ENCODE measurements at regions not wholly inside any gene's neighbourhood (a gene's known extent, or its start where the extent isn't known, plus 50 kb on each side); places are given as distances from the start of the nearest gene placed in this dataset.
"Not testable (repeated sequence)": the region's sequence is repeated elsewhere in the genome, so short reads cannot be mapped to it uniquely, and the experiment has no call there.

DNA sequence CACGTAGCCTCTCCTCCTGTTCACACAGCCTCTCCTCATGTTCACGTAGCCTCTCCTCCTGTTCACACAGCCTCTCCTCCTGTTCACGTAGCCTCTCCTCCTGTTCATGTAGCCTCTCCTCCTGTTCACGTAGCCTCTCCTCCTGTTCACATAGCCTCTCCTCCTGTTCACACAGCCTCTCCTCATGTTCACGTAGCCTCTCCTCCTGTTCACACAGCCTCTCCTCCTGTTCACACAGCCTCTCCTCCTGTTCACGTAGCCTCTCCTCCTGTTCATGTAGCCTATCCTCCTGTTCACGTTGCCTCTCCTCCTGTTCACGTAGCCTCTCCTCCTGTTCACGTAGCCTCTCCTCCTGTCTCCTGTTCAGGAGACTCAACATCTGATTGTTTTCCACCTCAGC is 88.5 kb upstream of the ZSCAN2 start:
- not testable (repeated sequence) for DNase-seq (ENCODE audit: low read depth); H3K36me3 ChIP-seq (ENCODE audit: control insufficient read depth, insufficient read depth, low read length); H3K4me3 ChIP-seq (ENCODE audit: low read depth, low read length); FAIRE-seq; H3K27me3 ChIP-seq (ENCODE audit: control insufficient read depth, insufficient read depth, low read length)

DNA sequence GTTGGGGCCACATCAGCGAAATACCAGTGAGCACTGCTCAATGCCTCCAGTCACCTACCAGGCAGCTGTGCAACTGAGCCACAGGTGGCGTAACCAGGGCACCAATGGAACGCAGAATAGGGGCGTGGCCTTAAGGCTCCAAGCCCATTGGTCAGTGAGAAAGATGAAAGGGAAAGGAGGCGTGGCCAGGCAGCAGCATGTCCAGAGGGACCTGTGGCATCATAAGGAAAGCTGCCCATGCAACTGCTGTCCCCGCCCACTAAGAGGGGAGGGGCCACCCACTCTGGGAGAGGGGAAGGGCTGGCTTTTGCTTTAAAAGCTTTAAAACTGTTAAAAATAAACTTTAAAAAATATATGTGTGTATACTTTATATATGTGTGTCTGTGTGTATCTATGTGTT is 84.0 kb upstream of the ZSCAN2 start:
- not testable (repeated sequence) for FAIRE-seq; H3K36me3 ChIP-seq (ENCODE audit: control insufficient read depth, insufficient read depth, low read length); DNase-seq (ENCODE audit: low read depth)

GRCh38 chr15:84525491-84526344 is 75.1 kb upstream of the ZSCAN2 start:
- FAIRE-seq; DNase-seq (ENCODE audit: low read depth); H3K4me3 ChIP-seq (ENCODE audit: low read depth, low read length); H3K36me3 ChIP-seq (ENCODE audit: control insufficient read depth, insufficient read depth, low read length); H3K27me3 ChIP-seq (ENCODE audit: control insufficient read depth, insufficient read depth, low read length): not testable (repeated sequence)

More for the DNA sequence above, 84.0 kb upstream of the ZSCAN2 start:
- not testable (repeated sequence) for H3K27me3 ChIP-seq (ENCODE audit: control insufficient read depth, insufficient read depth, low read length); H3K4me3 ChIP-seq (ENCODE audit: low read depth, low read length)

GRCh38 chr15:84530751-84531150 is 70.1 kb upstream of the ZSCAN2 start:
- FAIRE-seq; H3K4me3 ChIP-seq (ENCODE audit: low read depth, low read length); H3K36me3 ChIP-seq (ENCODE audit: control insufficient read depth, insufficient read depth, low read length); DNase-seq (ENCODE audit: low read depth); H3K27me3 ChIP-seq (ENCODE audit: control insufficient read depth, insufficient read depth, low read length): not testable (repeated sequence)

GRCh38 chr15:84531223-84531622 is 69.6 kb upstream of the ZSCAN2 start:
- H3K27me3 ChIP-seq (ENCODE audit: control insufficient read depth, insufficient read depth, low read length); FAIRE-seq; DNase-seq (ENCODE audit: low read depth); H3K4me3 ChIP-seq (ENCODE audit: low read depth, low read length); H3K36me3 ChIP-seq (ENCODE audit: control insufficient read depth, insufficient read depth, low read length): not testable (repeated sequence)

- not testable (repeated sequence) for DNase-seq (ENCODE audit: low read depth); FAIRE-seq; H3K36me3 ChIP-seq (ENCODE audit: control insufficient read depth, insufficient read depth, low read length); H3K27me3 ChIP-seq (ENCODE audit: control insufficient read depth, insufficient read depth, low read length); H3K4me3 ChIP-seq (ENCODE audit: low read depth, low read length)
Observed at GRCh38 chr15:84531709-84532367, 69.0 kb upstream of the ZSCAN2 start.

- H3K27me3 ChIP-seq (ENCODE audit: control insufficient read depth, insufficient read depth, low read length); DNase-seq (ENCODE audit: low read depth); H3K4me3 ChIP-seq (ENCODE audit: low read depth, low read length); H3K36me3 ChIP-seq (ENCODE audit: control insufficient read depth, insufficient read depth, low read length); FAIRE-seq: not testable (repeated sequence)
Observed at GRCh38 chr15:84533705-84534104, 67.1 kb upstream of the ZSCAN2 start.

GRCh38 chr15:84534561-84535235 is 66.1 kb upstream of the ZSCAN2 start:
- not testable (repeated sequence) for H3K27me3 ChIP-seq (ENCODE audit: control insufficient read depth, insufficient read depth, low read length); H3K36me3 ChIP-seq (ENCODE audit: control insufficient read depth, insufficient read depth, low read length); DNase-seq (ENCODE audit: low read depth); FAIRE-seq; H3K4me3 ChIP-seq (ENCODE audit: low read depth, low read length)

DNA sequence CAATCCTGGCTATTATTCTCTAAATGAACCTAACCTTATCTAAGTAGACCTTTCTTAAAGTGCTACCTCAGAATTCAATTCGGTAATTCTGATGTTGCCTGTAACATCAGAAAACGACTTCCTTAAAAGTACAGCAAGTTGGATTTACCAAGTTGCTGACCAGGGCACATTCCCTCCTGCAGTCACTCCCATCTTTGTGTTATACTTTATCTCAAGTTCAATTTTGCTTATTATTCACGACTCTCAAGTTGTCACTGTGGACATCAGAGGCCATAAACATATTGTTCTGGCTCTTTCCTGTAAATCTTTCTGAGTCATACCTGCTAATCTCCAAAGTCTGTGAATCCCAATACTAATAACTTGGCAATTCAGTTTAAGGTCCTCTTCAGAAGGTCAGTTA is 64.6 kb upstream of the ZSCAN2 start:
- H3K36me3 ChIP-seq (ENCODE audit: control insufficient read depth, insufficient read depth, low read length); DNase-seq (ENCODE audit: low read depth); H3K4me3 ChIP-seq (ENCODE audit: low read depth, low read length); H3K27me3 ChIP-seq (ENCODE audit: control insufficient read depth, insufficient read depth, low read length); FAIRE-seq: not testable (repeated sequence)

GRCh38 chr15:84544586-84544985 is 56.2 kb upstream of the ZSCAN2 start:
- H3K36me3 ChIP-seq (ENCODE audit: control insufficient read depth, insufficient read depth, low read length); FAIRE-seq; H3K27me3 ChIP-seq (ENCODE audit: control insufficient read depth, insufficient read depth, low read length); DNase-seq (ENCODE audit: low read depth); H3K4me3 ChIP-seq (ENCODE audit: low read depth, low read length): not testable (repeated sequence)

GRCh38 chr15:84547150-84547549 is 53.7 kb upstream of the ZSCAN2 start:
- not testable (repeated sequence) for DNase-seq (ENCODE audit: low read depth); FAIRE-seq; H3K27me3 ChIP-seq (ENCODE audit: control insufficient read depth, insufficient read depth, low read length); H3K4me3 ChIP-seq (ENCODE audit: low read depth, low read length); H3K36me3 ChIP-seq (ENCODE audit: control insufficient read depth, insufficient read depth, low read length)

DNA sequence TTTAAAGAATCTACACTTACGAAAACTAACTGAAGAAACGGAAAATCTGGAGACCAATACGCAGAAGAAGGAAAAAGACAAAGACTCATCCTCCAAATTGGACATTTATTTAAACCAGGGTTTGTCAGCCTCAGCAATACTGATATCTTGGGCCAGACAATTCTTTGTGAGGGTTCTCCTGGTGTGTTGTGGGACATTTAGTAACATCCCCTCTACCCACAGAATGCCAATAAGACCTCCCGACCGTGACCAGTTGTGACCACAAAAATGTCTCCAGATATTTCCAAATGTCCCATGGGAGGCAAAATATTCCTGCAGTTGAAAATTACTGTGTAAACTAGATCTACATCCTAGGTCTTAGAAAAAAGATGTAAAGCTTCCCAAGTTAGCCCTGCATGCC is 50.3 kb upstream of the ZSCAN2 start:
- DNase-seq (ENCODE audit: low read depth); H3K36me3 ChIP-seq (ENCODE audit: control insufficient read depth, insufficient read depth, low read length); FAIRE-seq; H3K4me3 ChIP-seq (ENCODE audit: low read depth, low read length); H3K27me3 ChIP-seq (ENCODE audit: control insufficient read depth, insufficient read depth, low read length): not testable (repeated sequence)

All from bronchial epithelial cell (primary cell).